ENCODE measurements at regions not wholly inside any gene's neighbourhood (a gene's known extent, or its start where the extent isn't known, plus 50 kb on each side); places are given as distances from the start of the nearest gene placed in this dataset.

DNA sequence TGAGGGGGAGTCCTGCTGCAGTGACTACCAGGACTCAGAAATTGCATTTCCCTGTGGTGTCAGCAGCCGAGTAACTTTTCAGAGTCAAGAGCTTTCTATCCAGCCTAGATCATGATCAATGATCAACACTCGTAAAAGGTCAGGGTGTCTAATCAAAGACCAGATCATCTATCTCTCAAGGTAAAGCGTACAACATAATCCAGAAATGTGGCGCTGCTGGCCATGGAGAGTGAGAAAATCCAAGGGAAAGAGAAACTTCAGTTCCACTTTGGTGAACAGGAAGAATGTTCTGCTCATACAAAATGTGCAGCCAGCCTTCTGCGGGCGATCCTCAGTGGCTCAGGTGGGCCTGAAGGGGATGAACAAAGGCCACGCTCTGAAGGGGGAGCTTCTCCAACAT is 1005.8 kb upstream of the NR2F2 start:
- H3K4me3 ChIP-seq (ENCODE audit: low read length in 2 of 2): no peak overlapping the region
- peaks cover 0 to 3% of the 10 kb centered on the region in 2 donors for H3K4me1 ChIP-seq (ENCODE audit: control insufficient read depth in 1 of 2, insufficient read depth in 2 of 2, low read length in 2 of 2)
- H3K27ac ChIP-seq (ENCODE audit: low read depth in 1 of 2, low read length in 2 of 2): no peak overlapping the region
- H3K9me3 ChIP-seq (ENCODE audit: control insufficient read depth, low read length): no peaks in the 10 kb centered on the region
- DNase-seq (no peak), ATAC-seq (ENCODE audit: low FRiP score) (no peak)
- H3K36me3 ChIP-seq (ENCODE audit: control insufficient read depth in 1 of 2, insufficient read depth in 2 of 2, low read length in 1 of 2): no peaks in the 10 kb centered on the region
- no peaks in the 10 kb centered on the region for H3K27me3 ChIP-seq (ENCODE audit: control insufficient read depth in 1 of 2, insufficient read depth in 2 of 2, low read length in 1 of 2)
- WGBS, 2 donors: 89 to 90% methylated on average over 7 of the region's 7 CpGs
- intact Hi-C loops (cut with DNase I): no loop called here

DNA sequence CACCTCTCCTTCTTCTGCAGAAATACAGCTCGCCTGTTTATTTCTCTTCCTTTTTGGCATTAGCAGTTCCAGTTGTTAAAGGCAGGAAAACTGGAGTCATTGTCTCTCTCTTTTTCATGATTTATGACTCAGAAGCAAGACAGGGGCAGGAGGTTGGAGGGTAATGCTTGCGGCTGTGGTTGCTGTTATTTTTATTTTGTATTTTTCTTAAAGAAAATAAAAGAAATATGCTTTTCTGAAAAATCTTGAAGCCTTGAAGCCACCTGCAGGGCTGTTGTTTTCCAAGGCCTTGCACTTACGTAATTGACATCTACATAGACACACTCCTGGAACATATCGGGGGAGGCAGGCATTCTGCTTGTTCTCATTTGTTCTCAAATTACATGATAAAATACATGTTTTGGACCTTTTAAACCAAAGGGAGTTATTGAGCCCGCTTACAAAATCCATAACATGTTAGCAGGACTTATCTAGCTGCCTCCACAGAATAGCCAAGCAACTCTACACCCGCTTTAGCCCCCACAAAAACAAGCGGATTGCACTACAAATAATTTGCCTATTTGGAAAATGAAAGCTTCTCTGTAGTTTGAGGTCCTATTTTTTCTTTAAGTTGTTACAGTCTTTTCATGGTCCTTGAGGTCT is 1004.6 kb upstream of the NR2F2 start:
- intact Hi-C loops (cut with DNase I): no loop called here
- Histone ChIP-seq H3K27ac (ENCODE audit: low read depth in 1 of 2, low read length in 2 of 2) (no peak overlapping the region), H3K4me1 (ENCODE audit: control insufficient read depth in 1 of 2, insufficient read depth in 2 of 2, low read length in 2 of 2) (peaks cover 0 to 3% of the 10 kb centered on the region in 2 donors), H3K4me3 (ENCODE audit: low read length in 2 of 2) (peak overlapping the region in 1 of 2 donors; percentile 10), H3K9me3 (ENCODE audit: control insufficient read depth, low read length) (no peaks in the 10 kb centered on the region), H3K27me3 (ENCODE audit: control insufficient read depth in 1 of 2, insufficient read depth in 2 of 2, low read length in 1 of 2) (no peaks in the 10 kb centered on the region), H3K36me3 (ENCODE audit: control insufficient read depth in 1 of 2, insufficient read depth in 2 of 2, low read length in 1 of 2) (no peaks in the 10 kb centered on the region)
- DNase-seq (no peak), ATAC-seq (ENCODE audit: low FRiP score) (no peak)
- 78 to 85% methylated on average over 7 of the region's 7 CpGs for WGBS, 2 donors

DNA sequence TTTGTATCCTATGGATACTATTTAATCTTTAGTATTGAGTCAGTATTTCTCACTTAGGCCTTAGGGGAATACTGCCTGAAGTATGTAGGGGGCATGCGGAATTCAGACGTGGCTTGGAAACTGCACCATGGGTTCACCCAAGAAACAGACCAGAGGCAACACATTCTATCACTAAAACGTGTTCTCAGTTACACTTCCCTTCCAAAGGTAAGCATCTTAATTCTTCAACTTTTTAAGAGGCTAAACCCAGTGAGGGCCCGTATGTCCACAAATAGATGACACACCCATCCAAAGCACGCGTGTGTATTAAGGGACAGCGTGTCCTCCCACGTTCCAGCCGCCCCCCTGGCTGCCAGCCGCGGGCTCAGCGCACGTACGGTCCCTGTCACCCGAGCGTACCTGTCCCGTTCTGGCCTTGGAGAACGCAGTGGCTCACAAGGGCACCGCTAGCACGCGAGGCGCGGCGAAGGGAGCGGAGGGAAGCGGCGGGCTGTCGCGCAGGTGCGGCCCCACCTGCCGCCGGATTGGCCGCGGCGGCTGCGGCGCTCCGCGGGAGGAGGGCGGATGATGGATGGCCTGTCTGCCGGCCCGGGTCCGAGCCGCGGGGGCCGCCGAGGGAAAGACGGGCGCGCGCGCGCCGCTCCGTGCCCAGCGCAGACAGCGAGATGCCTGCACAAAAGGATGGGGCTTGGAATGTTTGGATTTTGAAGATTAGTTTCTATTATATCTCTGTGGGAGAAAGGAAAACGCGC is 1003.9 kb upstream of the NR2F2 start:
- Histone ChIP-seq H3K9me3 (ENCODE audit: control insufficient read depth, low read length) (no peaks in the 10 kb centered on the region), H3K27ac (ENCODE audit: low read depth in 1 of 2, low read length in 2 of 2) (no peak overlapping the region), H3K4me1 (ENCODE audit: control insufficient read depth in 1 of 2, insufficient read depth in 2 of 2, low read length in 2 of 2) (peaks cover 0 to 3% of the 10 kb centered on the region in 2 donors), H3K36me3 (ENCODE audit: control insufficient read depth in 1 of 2, insufficient read depth in 2 of 2, low read length in 1 of 2) (no peaks in the 10 kb centered on the region), H3K27me3 (ENCODE audit: control insufficient read depth in 1 of 2, insufficient read depth in 2 of 2, low read length in 1 of 2) (no peaks in the 10 kb centered on the region), H3K4me3 (ENCODE audit: low read length in 2 of 2) (peak overlapping the region; percentile 36 to 72)
- peak; percentile 63 for ATAC-seq (ENCODE audit: low FRiP score)
- peak in 1 of 2 donors; percentile 80 for DNase-seq
- intact Hi-C loops (cut with DNase I): no loop called here
- WGBS, 2 donors: 8 to 11% methylated on average over 48 to 59 of the region's 59 CpGs

DNA sequence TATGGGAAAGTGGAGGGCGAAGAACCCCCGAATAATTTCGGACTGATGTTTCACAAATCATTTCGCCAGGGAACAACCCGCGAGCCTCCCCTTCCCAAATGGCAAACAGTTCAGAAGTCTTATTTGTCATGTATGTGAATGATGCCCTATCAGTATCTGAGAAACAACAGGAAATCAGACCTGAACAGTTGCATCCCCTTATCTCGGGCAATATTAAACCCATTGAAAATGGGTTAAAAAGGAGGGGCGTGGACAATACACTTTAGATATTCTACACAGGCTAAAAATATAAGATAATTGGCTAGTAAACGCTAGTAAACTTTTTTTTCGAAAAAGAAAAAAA is 1003.3 kb upstream of the NR2F2 start:
- H3K27ac ChIP-seq (ENCODE audit: low read depth in 1 of 2, low read length in 2 of 2): no peak overlapping the region
- H3K27me3 ChIP-seq (ENCODE audit: control insufficient read depth in 1 of 2, insufficient read depth in 2 of 2, low read length in 1 of 2): no peaks in the 10 kb centered on the region
- ATAC-seq (ENCODE audit: low FRiP score): no peak
- H3K9me3 ChIP-seq (ENCODE audit: control insufficient read depth, low read length): no peaks in the 10 kb centered on the region
- WGBS, 2 donors: 24 to 28% methylated on average over 10 of the region's 10 CpGs
- no peaks in the 10 kb centered on the region for H3K36me3 ChIP-seq (ENCODE audit: control insufficient read depth in 1 of 2, insufficient read depth in 2 of 2, low read length in 1 of 2)
- no peak for DNase-seq
- intact Hi-C loops (cut with DNase I): no loop called here
- H3K4me1 ChIP-seq (ENCODE audit: control insufficient read depth in 1 of 2, insufficient read depth in 2 of 2, low read length in 2 of 2): peaks cover 0 to 3% of the 10 kb centered on the region in 2 donors
- H3K4me3 ChIP-seq (ENCODE audit: low read length in 2 of 2): peak overlapping the region; percentile 36 to 72

DNA sequence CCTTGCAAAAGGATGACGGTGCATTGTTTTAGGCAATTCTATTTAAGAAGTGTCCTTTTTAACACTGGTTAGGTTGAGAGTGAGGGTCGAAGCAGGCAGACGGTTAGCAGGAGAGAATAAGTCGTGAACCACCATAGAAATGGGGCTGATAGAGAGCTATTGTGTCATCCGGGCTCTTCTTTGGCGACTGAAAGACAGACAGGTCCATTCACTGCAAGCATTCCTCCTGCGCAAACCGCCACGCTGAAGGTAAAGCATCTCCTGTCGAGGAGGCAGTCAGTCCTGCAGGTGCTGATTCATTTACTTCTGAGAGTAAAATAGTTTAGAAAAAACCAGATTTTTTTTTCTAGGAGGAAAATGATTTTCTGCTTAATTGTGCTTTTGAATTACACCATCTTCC is 1002.8 kb upstream of the NR2F2 start:
- Histone ChIP-seq H3K4me1 (ENCODE audit: control insufficient read depth in 1 of 2, insufficient read depth in 2 of 2, low read length in 2 of 2) (peaks cover 0 to 3% of the 10 kb centered on the region in 2 donors), H3K4me3 (ENCODE audit: low read length in 2 of 2) (no peak overlapping the region), H3K36me3 (ENCODE audit: control insufficient read depth in 1 of 2, insufficient read depth in 2 of 2, low read length in 1 of 2) (no peaks in the 10 kb centered on the region), H3K27ac (ENCODE audit: low read depth in 1 of 2, low read length in 2 of 2) (no peak overlapping the region), H3K9me3 (ENCODE audit: control insufficient read depth, low read length) (no peaks in the 10 kb centered on the region), H3K27me3 (ENCODE audit: control insufficient read depth in 1 of 2, insufficient read depth in 2 of 2, low read length in 1 of 2) (no peaks in the 10 kb centered on the region)
- 59 to 65% methylated on average over 10 of the region's 10 CpGs for WGBS, 2 donors
- no peak for ATAC-seq (ENCODE audit: low FRiP score)
- DNase-seq: no peak
- intact Hi-C loops (cut with DNase I): no loop called here

DNA sequence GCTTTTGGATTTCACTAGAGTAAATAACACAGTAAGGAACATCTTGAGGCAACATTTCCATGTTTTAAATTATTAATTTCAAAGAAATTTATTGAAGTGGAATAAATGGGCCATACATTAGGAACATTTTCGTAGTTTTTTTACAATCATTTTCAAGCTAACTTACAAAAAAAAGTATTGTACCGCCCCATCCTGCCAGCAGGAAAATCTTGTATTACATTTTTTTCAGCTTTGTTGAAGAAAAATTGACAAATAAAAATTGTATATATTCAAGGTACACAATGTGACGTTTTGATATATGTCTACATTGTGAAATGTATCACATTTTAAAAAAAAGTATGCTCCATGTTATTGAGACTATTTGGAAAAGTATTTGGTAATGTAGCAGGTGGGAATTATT is 1001.9 kb upstream of the NR2F2 start:
- H3K36me3 ChIP-seq (ENCODE audit: control insufficient read depth in 1 of 2, insufficient read depth in 2 of 2, low read length in 1 of 2): no peaks in the 10 kb centered on the region
- DNase-seq: no peak
- no peak overlapping the region for H3K27ac ChIP-seq (ENCODE audit: low read depth in 1 of 2, low read length in 2 of 2)
- intact Hi-C loops (cut with DNase I): no loop called here
- no peaks in the 10 kb centered on the region for H3K27me3 ChIP-seq (ENCODE audit: control insufficient read depth in 1 of 2, insufficient read depth in 2 of 2, low read length in 1 of 2)
- no peak overlapping the region for H3K4me3 ChIP-seq (ENCODE audit: low read length in 2 of 2)
- 93 to 95% methylated on average over 3 of the region's 3 CpGs for WGBS, 2 donors
- no peak for ATAC-seq (ENCODE audit: low FRiP score)
- H3K4me1 ChIP-seq (ENCODE audit: control insufficient read depth in 1 of 2, insufficient read depth in 2 of 2, low read length in 2 of 2): peaks cover 0 to 3% of the 10 kb centered on the region in 2 donors
- H3K9me3 ChIP-seq (ENCODE audit: control insufficient read depth, low read length): no peaks in the 10 kb centered on the region

DNA sequence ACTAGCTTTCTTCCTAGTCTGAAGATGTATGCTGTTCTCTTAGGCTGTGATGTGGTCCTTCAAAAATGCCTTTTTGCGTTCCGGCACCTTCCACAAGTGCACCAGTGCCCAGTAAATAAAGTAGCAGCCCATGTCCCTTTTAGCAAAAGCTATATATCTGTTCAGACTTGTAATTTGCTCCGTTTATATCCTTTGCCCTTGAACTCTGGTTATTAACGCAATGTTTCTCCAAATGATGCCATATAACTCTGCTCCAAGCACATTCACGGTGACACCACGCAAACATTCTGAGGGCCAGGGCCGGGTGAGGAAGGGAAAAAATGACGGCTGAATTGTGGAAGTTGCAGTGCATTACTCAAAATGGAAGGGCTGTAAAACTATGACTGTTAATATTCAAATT is 1001.1 kb upstream of the NR2F2 start:
- Histone ChIP-seq H3K36me3 (ENCODE audit: control insufficient read depth in 1 of 2, insufficient read depth in 2 of 2, low read length in 1 of 2) (no peaks in the 10 kb centered on the region), H3K4me1 (ENCODE audit: control insufficient read depth in 1 of 2, insufficient read depth in 2 of 2, low read length in 2 of 2) (peaks cover 0 to 3% of the 10 kb centered on the region in 2 donors), H3K27ac (ENCODE audit: low read depth in 1 of 2, low read length in 2 of 2) (no peak overlapping the region), H3K9me3 (ENCODE audit: control insufficient read depth, low read length) (no peaks in the 10 kb centered on the region), H3K4me3 (ENCODE audit: low read length in 2 of 2) (no peak overlapping the region), H3K27me3 (ENCODE audit: control insufficient read depth in 1 of 2, insufficient read depth in 2 of 2, low read length in 1 of 2) (no peaks in the 10 kb centered on the region)
- WGBS, 2 donors: 80 to 82% methylated on average over 8 of the region's 8 CpGs
- intact Hi-C loops (cut with DNase I): no loop called here
- DNase-seq: no peak
- no peak for ATAC-seq (ENCODE audit: low FRiP score)

DNA sequence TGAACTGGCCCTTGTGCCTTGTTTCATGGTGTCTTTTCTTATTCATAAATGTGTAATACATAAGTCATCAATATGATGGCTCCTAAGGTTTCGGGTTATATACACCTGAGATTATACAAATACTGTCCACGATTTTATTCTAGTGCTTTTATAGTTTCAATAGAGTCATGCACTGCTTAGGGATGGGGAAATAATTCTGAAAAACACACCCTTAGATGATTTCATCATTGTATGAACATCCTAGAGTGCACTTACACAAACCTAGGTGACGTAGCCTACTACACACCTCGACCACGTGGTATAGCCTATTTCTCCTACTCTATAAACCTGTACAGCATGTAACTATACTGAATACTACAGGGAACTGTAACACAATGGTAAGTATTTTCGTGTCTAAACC is 988.8 kb upstream of the NR2F2 start:
- Histone ChIP-seq H3K4me3 (ENCODE audit: low read length in 2 of 2) (no peak overlapping the region), H3K4me1 (ENCODE audit: control insufficient read depth in 1 of 2, insufficient read depth in 2 of 2, low read length in 2 of 2) (no peaks in the 10 kb centered on the region), H3K27ac (ENCODE audit: low read depth in 1 of 2, low read length in 2 of 2) (no peak overlapping the region), H3K9me3 (ENCODE audit: control insufficient read depth, low read length) (no peaks in the 10 kb centered on the region), H3K36me3 (ENCODE audit: control insufficient read depth in 1 of 2, insufficient read depth in 2 of 2, low read length in 1 of 2) (no peaks in the 10 kb centered on the region), H3K27me3 (ENCODE audit: control insufficient read depth in 1 of 2, insufficient read depth in 2 of 2, low read length in 1 of 2) (no peaks in the 10 kb centered on the region)
- DNase-seq (no peak), ATAC-seq (ENCODE audit: low FRiP score) (no peak)
- 89 to 90% methylated on average over 6 of the region's 6 CpGs for WGBS, 2 donors
- intact Hi-C loops (cut with DNase I): no loop called here

DNA sequence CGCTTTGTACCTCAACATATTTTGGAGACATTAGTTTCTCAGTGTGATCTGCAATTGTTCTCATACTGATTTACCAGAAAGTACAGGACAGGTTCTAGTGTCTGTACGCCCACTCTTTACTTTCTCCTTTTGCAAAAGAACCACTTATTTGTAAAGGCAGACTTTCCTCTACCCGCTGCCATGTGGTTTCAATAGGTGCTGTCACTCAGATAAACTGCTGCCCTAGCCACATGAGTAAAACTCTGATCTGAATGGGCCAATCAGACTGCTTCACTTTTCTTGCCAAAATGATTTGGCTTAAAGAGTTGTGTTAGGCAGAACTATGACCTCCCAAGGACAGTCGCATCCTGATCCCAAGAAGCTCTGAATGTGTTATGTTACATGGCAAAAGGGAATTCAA is 984.6 kb upstream of the NR2F2 start:
- H3K4me1 ChIP-seq (ENCODE audit: control insufficient read depth in 1 of 2, insufficient read depth in 2 of 2, low read length in 2 of 2): no peaks in the 10 kb centered on the region
- H3K9me3 ChIP-seq (ENCODE audit: control insufficient read depth, low read length): no peaks in the 10 kb centered on the region
- 72 to 80% methylated on average over 4 of the region's 4 CpGs for WGBS, 2 donors
- no peak overlapping the region for H3K27ac ChIP-seq (ENCODE audit: low read depth in 1 of 2, low read length in 2 of 2)
- H3K27me3 ChIP-seq (ENCODE audit: control insufficient read depth in 1 of 2, insufficient read depth in 2 of 2, low read length in 1 of 2): no peaks in the 10 kb centered on the region
- DNase-seq (no peak), ATAC-seq (ENCODE audit: low FRiP score) (no peak)
- H3K36me3 ChIP-seq (ENCODE audit: control insufficient read depth in 1 of 2, insufficient read depth in 2 of 2, low read length in 1 of 2): no peaks in the 10 kb centered on the region
- H3K4me3 ChIP-seq (ENCODE audit: low read length in 2 of 2): no peak overlapping the region
- intact Hi-C loops (cut with DNase I): no loop called here

Measured in aorta (tissue), 5 donors.